A204.1 (cell line): ENCODE measurements at regions not wholly inside any gene's neighbourhood (a gene's known extent, or its start where the extent isn't known, plus 50 kb on each side); places are given as distances from the start of the nearest gene placed in this dataset.
"Not testable (repeated sequence)": the region's sequence is repeated elsewhere in the genome, so short reads cannot be mapped to it uniquely, and the experiment has no call there.

Experiments used
- FAIRE-seq: peaks from 2 replicates; lab custom pipeline; 2012; peaks lifted over from hg19 to GRCh38; lab: Jason Lieb, UNC

- FAIRE-seq = no peak
Measured at GRCh38 chr1:67588178-67588855, 96.7 kb upstream of the GADD45A start.

- FAIRE-seq = no peak
Measured at GRCh38 chr1:67589519-67590233, 95.3 kb upstream of the GADD45A start.

- FAIRE-seq = no peak
Measured at GRCh38 chr1:67590329-67590728, 94.7 kb upstream of the GADD45A start.

GRCh38 chr1:67594764-67595163 lies 90.2 kb upstream of the GADD45A start:
- FAIRE-seq = no peak

DNA sequence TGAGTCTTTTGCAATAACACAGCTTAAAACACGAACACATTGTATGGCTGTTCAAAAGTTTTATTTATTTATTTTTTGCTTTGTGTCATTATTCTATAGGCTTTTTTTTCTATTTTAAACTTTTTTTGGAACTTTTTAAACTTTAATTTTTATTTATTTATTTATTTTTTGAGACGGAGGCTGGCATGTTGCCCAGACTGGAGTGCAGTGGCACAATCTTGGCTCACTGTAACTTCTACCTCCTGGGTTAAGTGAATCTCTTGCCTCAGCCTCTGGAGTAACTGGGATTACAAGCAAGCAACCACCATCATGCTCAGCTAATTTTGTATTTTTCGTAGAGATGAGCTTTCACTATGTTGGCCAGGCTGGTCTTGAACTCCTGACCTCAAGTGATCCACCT lies 88.3 kb upstream of the GADD45A start:
- FAIRE-seq = no peak

DNA sequence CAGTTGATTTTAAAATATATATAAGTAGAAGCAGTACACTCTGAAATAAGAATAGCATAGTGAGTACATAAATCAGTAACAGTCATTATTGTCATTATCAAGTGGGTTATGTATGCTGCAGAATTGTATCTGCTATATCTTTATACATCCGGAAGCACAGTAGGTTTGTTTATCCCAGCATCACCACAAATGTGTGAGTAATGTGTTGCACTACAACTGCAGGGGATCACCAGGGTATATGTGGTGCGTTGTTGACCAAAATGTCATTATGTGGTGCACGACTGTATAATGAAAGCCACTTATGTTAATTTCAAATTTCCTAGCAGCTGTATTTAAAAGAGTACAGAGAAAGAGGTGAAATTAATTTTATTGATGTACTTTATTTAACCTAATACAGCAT lies 87.7 kb upstream of the GADD45A start:
- FAIRE-seq = no peak

DNA sequence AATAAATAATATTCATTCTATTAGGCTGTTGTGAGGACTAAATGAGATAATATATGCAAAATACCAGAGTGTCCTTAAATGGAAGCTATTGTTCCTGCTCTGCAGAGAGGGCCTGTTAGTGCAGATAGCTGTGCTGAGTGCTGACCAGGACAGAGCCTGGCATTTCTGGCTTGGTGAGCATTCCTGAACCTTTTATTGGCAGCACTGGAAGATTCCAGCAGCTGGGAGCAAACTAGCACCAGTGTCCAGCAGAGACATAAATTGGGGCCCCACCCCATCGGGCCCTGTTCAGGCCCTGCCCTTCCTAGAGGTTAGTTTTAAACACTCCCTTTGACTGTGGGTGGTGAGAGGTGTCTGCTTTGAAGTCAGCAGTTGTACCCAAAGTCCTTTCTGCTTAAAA lies 85.9 kb upstream of the GADD45A start:
- FAIRE-seq = no peak

DNA sequence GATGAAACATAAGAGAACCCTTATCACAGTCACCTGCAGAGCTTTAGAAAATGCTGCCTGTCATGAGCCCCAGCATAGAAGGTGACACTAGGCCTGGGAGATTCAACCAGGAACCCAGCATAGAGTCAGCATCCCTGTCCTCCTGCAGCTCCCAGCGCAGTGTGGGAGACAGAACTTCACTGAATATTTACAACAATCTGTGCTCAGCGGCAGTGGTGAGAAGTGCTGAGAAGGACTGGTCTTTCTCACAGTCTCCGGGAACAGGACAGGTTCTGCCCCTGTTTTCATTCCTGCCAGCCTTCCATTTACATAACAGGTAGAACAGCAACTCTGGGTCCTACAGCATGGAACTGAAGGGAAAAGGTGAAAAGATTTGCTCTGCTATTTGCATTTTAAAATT lies 83.5 kb upstream of the GADD45A start:
- no peak for FAIRE-seq

DNA sequence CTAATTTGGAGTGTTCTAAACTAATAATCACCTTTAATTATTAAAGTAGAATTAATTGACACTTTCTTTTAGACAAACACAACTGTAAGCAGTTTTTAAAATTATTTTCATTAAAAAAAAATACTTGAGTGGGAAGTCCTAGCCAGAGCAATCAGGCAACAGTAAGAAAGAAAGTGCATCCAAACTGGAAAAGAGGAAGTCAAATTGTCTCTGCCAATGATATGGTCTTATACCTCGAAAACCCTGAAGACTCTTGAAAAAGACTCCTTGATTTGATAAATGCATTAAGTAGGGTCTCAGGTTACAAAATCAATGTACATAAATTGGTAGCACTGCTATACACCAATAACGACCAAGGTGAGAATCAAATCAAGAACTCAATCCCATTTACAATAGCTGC lies 83.0 kb upstream of the GADD45A start:
- FAIRE-seq = no peak

GRCh38 chr1:67604778-67605177 lies 80.2 kb upstream of the GADD45A start:
- no peak for FAIRE-seq

- FAIRE-seq = no peak
Measured at GRCh38 chr1:67605209-67605780, 79.7 kb upstream of the GADD45A start.

- FAIRE-seq = no peak
Measured at GRCh38 chr1:67607286-67607685, 77.7 kb upstream of the GADD45A start.

GRCh38 chr1:67607699-67608098 lies 77.3 kb upstream of the GADD45A start:
- FAIRE-seq = no peak

- FAIRE-seq = no peak
Measured at GRCh38 chr1:67608661-67609576, 76.1 kb upstream of the GADD45A start.

GRCh38 chr1:67609577-67610341 lies 75.2 kb upstream of the GADD45A start:
- FAIRE-seq = no peak

DNA sequence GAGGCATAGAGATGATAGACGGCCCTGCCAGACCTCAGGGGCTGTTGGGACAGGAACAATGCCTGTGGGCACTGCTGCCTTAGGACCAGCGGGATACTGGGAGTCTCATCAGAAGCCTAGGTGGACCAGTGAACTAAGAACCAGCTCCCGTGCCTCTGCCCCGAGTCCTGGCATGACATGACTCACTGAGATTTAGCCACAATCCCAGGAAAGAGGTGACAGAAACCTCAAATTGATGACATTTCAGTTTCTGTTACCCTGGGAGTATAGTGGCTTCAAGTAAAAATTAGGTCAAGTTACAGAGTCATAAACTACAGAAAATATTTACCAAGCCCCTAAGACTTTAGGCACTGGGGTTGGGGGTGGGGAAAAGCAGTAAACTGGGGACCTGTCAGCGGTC lies 74.6 kb upstream of the GADD45A start:
- FAIRE-seq = no peak

- FAIRE-seq = no peak
Measured at GRCh38 chr1:67611846-67612245, 73.2 kb upstream of the GADD45A start.

GRCh38 chr1:67612788-67613241 lies 72.2 kb upstream of the GADD45A start:
- no peak for FAIRE-seq

GRCh38 chr1:67613479-67613878 lies 71.5 kb upstream of the GADD45A start:
- not testable (repeated sequence) for FAIRE-seq

DNA sequence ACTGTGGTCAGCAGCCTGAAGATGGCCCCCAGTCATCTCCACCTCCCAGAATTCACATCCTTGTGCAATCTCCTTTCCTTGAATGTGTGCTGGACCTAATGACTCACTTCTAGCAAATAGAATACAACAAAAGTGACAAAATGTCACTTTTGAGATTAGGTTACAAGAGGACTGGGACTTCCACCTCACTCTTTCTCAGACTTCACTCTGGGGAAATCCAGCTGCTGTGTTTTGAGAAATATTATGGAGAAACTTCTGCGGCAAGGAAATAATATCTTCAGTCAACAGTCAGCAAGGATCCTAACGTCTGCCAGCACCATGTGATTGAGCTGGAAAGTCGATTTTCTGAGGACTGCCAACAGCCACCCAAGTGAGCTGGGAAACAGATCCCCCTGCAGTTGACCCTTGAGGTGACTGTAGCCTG lies 70.5 kb upstream of the GADD45A start:
- FAIRE-seq = no peak

DNA sequence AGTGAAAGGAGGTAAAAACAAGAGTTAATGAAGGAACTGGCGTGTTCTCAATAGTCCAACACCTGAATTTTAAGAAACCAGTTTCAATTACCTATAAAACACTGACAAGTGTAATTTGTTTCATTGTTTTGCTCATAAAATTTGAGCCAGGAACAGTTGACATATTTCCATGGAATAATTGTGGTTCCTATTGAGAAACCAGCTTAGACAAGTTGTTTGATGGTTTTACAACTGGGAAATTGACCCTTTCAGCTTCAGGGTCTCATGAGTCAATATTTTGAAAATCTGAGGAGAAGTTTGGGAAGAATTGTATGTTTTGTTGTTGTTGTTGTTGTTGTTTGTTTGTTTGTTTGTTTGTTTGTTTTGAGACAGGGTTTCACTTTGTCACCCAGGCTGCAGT lies 69.1 kb upstream of the GADD45A start:
- no peak for FAIRE-seq
